ENCODE measurements at regions not wholly inside any gene's neighbourhood (a gene's known extent, or its start where the extent isn't known, plus 50 kb on each side); places are given as distances from the start of the nearest gene placed in this dataset.
A peak's percentile ranks its signal among the peaks of the same experiment; 100 is the strongest.

- DNase-seq (ENCODE audit: low spot score): no peak
Observed at GRCh38 chr14:96727980-96728717, 69.0 kb upstream of the VRK1 start.

GRCh38 chr14:96729889-96730288 lies 67.3 kb upstream of the VRK1 start:
- no peak for DNase-seq (ENCODE audit: low spot score)

GRCh38 chr14:96730386-96730785 lies 66.8 kb upstream of the VRK1 start:
- DNase-seq (ENCODE audit: low spot score): no peak

GRCh38 chr14:96734076-96734622 lies 63.0 kb upstream of the VRK1 start:
- DNase-seq (ENCODE audit: low spot score): no peak

- DNase-seq (ENCODE audit: low spot score): no peak
Observed at GRCh38 chr14:96735526-96735925, 61.7 kb upstream of the VRK1 start.

- DNase-seq (ENCODE audit: low spot score): no peak
Observed at GRCh38 chr14:96736439-96736838, 60.7 kb upstream of the VRK1 start.

- DNase-seq (ENCODE audit: low spot score): no peak
Observed at GRCh38 chr14:96737881-96738280, 59.3 kb upstream of the VRK1 start.

GRCh38 chr14:96739200-96739910 lies 57.8 kb upstream of the VRK1 start:
- no peak for DNase-seq (ENCODE audit: low spot score)

GRCh38 chr14:96741151-96741977 lies 55.8 kb upstream of the VRK1 start:
- peak; percentile 38 for DNase-seq (ENCODE audit: low spot score)

GRCh38 chr14:96744262-96744661 lies 52.9 kb upstream of the VRK1 start:
- no peak for DNase-seq (ENCODE audit: low spot score)

GRCh38 chr14:96745500-96746051 lies 51.6 kb upstream of the VRK1 start:
- peak; percentile 35 for DNase-seq (ENCODE audit: low spot score)

GRCh38 chr14:96746101-96746500 lies 51.1 kb upstream of the VRK1 start:
- peak; percentile 8 for DNase-seq (ENCODE audit: low spot score)

- no peak for DNase-seq (ENCODE audit: low spot score)
Observed at GRCh38 chr14:96747006-96747405, 50.2 kb upstream of the VRK1 start.

Measured in RKO (cell line).